Ovary (tissue), 3 donors: ENCODE measurements at regions not wholly inside any gene's neighbourhood (a gene's known extent, or its start where the extent isn't known, plus 50 kb on each side); places are given as distances from the start of the nearest gene placed in this dataset.

ENCODE experiments used
- EP300 ChIP-seq: sonication (generic); formaldehyde crosslinking; IDR thresholded peaks from one replicate; pipeline ENCODE4 v1.6.1; 2017; ENCODE audit warnings: antibody characterized with exemption
- POLR2A ChIP-seq: fragments of 450-650 bp; IDR thresholded peaks from one replicate; pipeline ENCODE4 v1.6.1; 2017; ENCODE audit warnings: antibody characterized with exemption, mild to moderate bottlenecking, moderate library complexity
- TF ChIP-seq, protein P1 (sequence below), 3 donors: fragments of 450-650 bp in 2 of 3; fragments of 200-600 bp in 1 of 3; IDR thresholded peaks; one replicate each; pipeline versions ENCODE4 v1.5.1 to v1.8.0; 2016 to 2022; ENCODE audit warnings: antibody characterized with exemption in 3 of 3, mild to moderate bottlenecking in 1 of 3
- donor health status: DM: no; HTN: no; CAD: no.

DNA sequence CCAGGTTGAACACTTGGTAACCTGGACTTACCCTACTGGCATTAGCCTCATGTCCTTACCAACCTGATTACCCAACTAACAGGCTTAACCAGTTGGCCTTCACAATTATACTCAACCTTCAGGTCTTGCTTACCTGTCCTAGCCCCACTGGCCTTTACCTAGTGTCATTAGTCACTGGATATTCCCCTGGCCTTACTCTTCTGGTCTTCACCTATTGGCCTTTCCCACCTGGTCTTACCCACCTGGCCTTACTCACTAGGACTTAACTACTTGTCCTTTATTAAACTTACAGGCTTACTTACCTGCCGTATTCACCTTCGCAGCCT, 131.1 kb upstream of the ZSWIM2 start:
- no peak for TF ChIP-seq EP300
- TF ChIP-seq, protein P1, sequence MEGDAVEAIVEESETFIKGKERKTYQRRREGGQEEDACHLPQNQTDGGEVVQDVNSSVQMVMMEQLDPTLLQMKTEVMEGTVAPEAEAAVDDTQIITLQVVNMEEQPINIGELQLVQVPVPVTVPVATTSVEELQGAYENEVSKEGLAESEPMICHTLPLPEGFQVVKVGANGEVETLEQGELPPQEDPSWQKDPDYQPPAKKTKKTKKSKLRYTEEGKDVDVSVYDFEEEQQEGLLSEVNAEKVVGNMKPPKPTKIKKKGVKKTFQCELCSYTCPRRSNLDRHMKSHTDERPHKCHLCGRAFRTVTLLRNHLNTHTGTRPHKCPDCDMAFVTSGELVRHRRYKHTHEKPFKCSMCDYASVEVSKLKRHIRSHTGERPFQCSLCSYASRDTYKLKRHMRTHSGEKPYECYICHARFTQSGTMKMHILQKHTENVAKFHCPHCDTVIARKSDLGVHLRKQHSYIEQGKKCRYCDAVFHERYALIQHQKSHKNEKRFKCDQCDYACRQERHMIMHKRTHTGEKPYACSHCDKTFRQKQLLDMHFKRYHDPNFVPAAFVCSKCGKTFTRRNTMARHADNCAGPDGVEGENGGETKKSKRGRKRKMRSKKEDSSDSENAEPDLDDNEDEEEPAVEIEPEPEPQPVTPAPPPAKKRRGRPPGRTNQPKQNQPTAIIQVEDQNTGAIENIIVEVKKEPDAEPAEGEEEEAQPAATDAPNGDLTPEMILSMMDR (IDR thresholded peaks at IDR 0.05) = no peak
- TF ChIP-seq POLR2A = no peak
